ENCODE measurements at regions not wholly inside any gene's neighbourhood (a gene's known extent, or its start where the extent isn't known, plus 50 kb on each side); places are given as distances from the start of the nearest gene placed in this dataset.

DNA sequence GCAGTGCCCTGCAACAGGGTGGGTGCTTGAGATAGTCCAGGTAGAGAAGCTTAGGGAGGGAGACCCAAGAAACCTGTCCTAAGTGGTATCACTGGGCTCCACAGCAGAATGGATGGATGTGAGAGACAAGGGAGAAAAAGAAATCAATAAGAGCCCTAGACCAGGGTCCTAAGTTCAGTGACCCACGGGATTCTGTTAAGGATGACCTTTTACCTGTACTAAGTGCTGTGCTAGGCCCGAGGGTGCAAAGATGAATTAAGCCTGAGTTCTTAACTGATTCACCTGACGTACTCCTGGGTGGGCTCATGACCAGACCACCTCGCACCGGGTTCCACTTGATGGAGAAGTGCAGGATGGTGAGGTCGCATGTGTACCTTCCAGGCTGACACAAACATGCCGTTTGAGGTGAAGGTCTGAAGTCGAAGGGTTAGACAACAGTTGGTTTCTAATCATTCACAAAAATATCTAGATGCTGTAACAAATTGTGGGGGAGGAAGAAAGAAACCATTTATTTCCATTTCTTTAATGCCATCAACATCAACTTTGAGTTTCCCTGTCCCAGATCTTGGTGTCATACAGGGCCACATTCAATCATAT is 166.5 kb downstream of the HERPUD2 start (continued):
- TF ChIP-seq ZBTB7A (IDR thresholded peaks at IDR 0.05; ENCODE audit: borderline replicate concordance, control insufficient read depth, low read depth, low read length) (no peak), TEAD1 (CRISPR knock-in tag; IDR thresholded peaks at IDR 0.05) (no peak), SMARCA5 (IDR thresholded peaks at IDR 0.05) (no peak), HDAC3 (IDR thresholded peaks at IDR 0.05; ENCODE audit: borderline replicate concordance, partially characterized antibody) (no peak), ELF1 (tag; IDR thresholded peaks at IDR 0.05) (no peak)
- TF ChIP-seq, protein P1, sequence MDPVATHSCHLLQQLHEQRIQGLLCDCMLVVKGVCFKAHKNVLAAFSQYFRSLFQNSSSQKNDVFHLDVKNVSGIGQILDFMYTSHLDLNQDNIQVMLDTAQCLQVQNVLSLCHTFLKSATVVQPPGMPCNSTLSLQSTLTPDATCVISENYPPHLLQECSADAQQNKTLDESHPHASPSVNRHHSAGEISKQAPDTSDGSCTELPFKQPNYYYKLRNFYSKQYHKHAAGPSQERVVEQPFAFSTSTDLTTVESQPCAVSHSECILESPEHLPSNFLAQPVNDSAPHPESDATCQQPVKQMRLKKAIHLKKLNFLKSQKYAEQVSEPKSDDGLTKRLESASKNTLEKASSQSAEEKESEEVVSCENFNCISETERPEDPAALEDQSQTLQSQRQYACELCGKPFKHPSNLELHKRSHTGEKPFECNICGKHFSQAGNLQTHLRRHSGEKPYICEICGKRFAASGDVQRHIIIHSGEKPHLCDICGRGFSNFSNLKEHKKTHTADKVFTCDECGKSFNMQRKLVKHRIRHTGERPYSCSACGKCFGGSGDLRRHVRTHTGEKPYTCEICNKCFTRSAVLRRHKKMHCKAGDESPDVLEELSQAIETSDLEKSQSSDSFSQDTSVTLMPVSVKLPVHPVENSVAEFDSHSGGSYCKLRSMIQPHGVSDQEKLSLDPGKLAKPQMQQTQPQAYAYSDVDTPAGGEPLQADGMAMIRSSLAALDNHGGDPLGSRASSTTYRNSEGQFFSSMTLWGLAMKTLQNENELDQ (CRISPR knock-in tag; IDR thresholded peaks at IDR 0.05; ENCODE audit: borderline replicate concordance), result no peak

DNA sequence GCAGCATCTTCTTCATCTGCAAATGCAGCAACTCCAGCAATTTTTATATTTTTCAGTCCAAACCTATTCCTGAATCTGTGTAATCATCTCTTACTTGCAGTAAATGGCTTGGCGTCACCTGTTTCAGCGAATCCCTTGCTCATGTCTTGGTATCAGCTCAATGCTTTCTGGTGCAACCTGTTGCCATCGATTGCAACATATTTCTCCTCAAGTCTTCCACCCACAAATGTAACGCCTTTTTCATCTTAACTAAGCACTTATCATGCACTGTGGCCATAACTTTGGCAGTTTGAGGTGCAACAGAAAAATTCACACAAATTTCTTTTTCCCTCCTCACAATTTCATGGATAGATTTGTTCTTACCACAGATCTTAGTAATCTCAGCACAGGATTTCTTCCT is 168.3 kb downstream of the HERPUD2 start:
- Histone ChIP-seq H3K36me3 (ENCODE audit: control insufficient read depth, insufficient read depth, low read length) (no peaks in the 10 kb centered on the region), H3K4me1 (replicated peaks in 1 of 2; ENCODE audit: control insufficient read depth in 2 of 2, insufficient read depth in 2 of 2, low read length in 2 of 2) (no peaks in the 10 kb centered on the region), H3K79me2 (ENCODE audit: control insufficient read depth, insufficient read depth, low read length) (no peaks in the 10 kb centered on the region), H3K9ac (ENCODE audit: insufficient read depth in 1 of 2, low read depth in 2 of 2, low read length in 2 of 2) (no peak overlapping the region), H3K9me3 (replicated peaks; ENCODE audit: control insufficient read depth, insufficient read depth, low read depth, low read length) (no peaks in the 10 kb centered on the region), H2AFZ (ENCODE audit: low read depth, low read length) (no peak overlapping the region), H3K4me3 (no peak overlapping the region), H3K27me3 (ENCODE audit: control insufficient read depth in 2 of 2, insufficient read depth in 2 of 2, low read length in 2 of 2) (peaks cover 0 to 15% of the 10 kb centered on the region in 2 experiments; a peak in 2 of 5 replicates), H4K20me1 (replicated peaks; ENCODE audit: control insufficient read depth, insufficient read depth, low read length) (no peaks in the 10 kb centered on the region), H3K9me1 (ENCODE audit: control insufficient read depth, insufficient read depth, low read length) (no peaks in the 10 kb centered on the region), H3K4me2 (ENCODE audit: insufficient read depth, low read length) (no peak overlapping the region), H3K27ac (ENCODE audit: extremely low read depth, low read depth, low read length) (no peak overlapping the region)
- ATAC-seq, result peak; percentile 53; the same call in 1 of the 3 replicates
- in situ Hi-C loops (cut with MboI), result loop anchor here (25.0 kb wide), 1 partner anchor 464 kb away; no protein-coding TSS in a partner anchor
- intact Hi-C loops (cut with micrococcal nuclease), result loop anchor here (10.0 kb wide), 1 partner anchor 472 kb away; no protein-coding TSS in a partner anchor
- BruUV-seq (replicated peaks), result no TSS peak
- no peak for DNase-seq (ENCODE audit: extremely low read depth in 1 of 4, low spot score in 3 of 4)
- 1% methylated on average over 4 of the region's 4 CpGs for WGBS (ENCODE audit: insufficient coverage, low coverage, missing lambda C conversion rate)
- FAIRE-seq, result no peak
- ChIA-PET CTCF (ENCODE audit: low intra/inter-chr PET ratio) (no interaction called here), POLR2A (interaction anchor here (0.6 kb wide), 2 partner anchors 10 to 63 kb away, joined by 3 read pairs; no protein-coding TSS in a partner anchor)
- TF ChIP-seq ZFP1 (CRISPR knock-in tag; IDR thresholded peaks at IDR 0.05) (no peak), PPARD (CRISPR knock-in tag; IDR thresholded peaks at IDR 0.05) (no peak), EP300 (IDR thresholded peaks at IDR 0.05; ENCODE audit: low read length) (peak; percentile 37; the same call in 1 of the 2 replicates), CEBPB (tag; IDR thresholded peaks at IDR 0.05) (peak; percentile 65), TRIM24 (IDR thresholded peaks at IDR 0.05) (peak; percentile 86 to 89; a peak in 2 of 4 replicates), L3MBTL2 (IDR thresholded peaks at IDR 0.05) (peak; percentile 64), ZBED1 (IDR thresholded peaks at IDR 0.05) (no peak), ZNF175 (CRISPR knock-in tag; IDR thresholded peaks at IDR 0.05; ENCODE audit: low read depth) (0 out of 2 replicates have a peak, but pooled peaks have one; percentile 15), ZNF589 (CRISPR knock-in tag; IDR thresholded peaks at IDR 0.05; ENCODE audit: low read depth) (0 out of 2 replicates have a peak, but pooled peaks have one; percentile 43), ZNF384 (IDR thresholded peaks at IDR 0.05; ENCODE audit: low read depth, low read length) (no peak)
- TF ChIP-seq, protein P2, sequence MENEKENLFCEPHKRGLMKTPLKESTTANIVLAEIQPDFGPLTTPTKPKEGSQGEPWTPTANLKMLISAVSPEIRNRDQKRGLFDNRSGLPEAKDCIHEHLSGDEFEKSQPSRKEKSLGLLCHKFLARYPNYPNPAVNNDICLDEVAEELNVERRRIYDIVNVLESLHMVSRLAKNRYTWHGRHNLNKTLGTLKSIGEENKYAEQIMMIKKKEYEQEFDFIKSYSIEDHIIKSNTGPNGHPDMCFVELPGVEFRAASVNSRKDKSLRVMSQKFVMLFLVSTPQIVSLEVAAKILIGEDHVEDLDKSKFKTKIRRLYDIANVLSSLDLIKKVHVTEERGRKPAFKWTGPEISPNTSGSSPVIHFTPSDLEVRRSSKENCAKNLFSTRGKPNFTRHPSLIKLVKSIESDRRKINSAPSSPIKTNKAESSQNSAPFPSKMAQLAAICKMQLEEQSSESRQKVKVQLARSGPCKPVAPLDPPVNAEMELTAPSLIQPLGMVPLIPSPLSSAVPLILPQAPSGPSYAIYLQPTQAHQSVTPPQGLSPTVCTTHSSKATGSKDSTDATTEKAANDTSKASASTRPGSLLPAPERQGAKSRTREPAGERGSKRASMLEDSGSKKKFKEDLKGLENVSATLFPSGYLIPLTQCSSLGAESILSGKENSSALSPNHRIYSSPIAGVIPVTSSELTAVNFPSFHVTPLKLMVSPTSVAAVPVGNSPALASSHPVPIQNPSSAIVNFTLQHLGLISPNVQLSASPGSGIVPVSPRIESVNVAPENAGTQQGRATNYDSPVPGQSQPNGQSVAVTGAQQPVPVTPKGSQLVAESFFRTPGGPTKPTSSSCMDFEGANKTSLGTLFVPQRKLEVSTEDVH (IDR thresholded peaks at IDR 0.05; ENCODE audit: low read depth, partially characterized antibody), result no peak
